NOMO-1 (cell line): ENCODE measurements at regions not wholly inside any gene's neighbourhood (a gene's known extent, or its start where the extent isn't known, plus 50 kb on each side); places are given as distances from the start of the nearest gene placed in this dataset.

Experiments used
- DNase-seq, 2 experiments: peaks; one replicate each; lab custom pipeline; 2025; ENCODE audit not compliant: unreplicated experiment in 2 of 2; lab: John Stamatoyannopoulos, UW

DNA sequence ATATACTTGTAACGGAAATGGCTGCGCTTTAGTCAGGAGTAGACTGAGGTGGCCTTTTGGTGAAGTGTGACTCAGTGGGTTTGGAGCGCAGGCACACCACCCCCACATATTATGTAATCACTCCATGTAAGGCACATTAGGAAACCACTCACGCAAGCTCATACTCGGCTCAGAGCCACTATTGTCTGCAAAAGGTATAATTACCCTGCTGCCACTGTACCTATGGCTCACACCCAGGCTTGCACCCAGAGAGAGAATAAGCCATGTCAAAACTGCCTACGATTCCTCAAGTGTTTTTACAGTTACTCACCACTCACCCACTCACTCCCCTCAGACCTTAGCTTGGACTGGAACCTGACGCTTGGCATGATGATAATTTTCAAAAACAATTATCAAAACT lies 611.9 kb upstream of the CCDC54 start:
- no peak for DNase-seq

DNA sequence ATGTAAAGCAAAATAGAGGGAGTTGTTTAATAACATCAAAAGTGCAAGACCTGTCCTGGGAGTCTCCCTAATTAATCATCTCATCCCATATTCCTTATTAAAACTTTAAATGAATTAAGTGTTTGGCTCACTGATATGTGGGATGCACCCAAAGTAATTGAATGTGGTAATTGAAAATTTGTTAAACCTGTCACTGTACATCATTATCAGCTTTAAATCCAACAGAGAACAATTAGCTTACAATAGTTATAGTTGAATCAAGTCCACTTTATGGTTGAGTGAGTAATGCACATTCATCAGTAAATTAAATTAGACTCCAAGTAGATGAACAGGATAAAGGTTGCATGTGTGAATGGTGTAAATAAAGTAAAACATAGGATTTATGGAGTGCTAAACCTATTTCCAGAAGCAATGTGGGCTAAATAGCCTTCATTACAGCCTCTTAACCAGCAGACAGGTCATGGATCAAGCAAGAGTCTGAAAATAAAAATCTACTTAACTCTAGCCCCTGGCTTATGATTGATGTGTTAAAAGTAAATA lies 608.2 kb upstream of the CCDC54 start:
- no peak for DNase-seq

DNA sequence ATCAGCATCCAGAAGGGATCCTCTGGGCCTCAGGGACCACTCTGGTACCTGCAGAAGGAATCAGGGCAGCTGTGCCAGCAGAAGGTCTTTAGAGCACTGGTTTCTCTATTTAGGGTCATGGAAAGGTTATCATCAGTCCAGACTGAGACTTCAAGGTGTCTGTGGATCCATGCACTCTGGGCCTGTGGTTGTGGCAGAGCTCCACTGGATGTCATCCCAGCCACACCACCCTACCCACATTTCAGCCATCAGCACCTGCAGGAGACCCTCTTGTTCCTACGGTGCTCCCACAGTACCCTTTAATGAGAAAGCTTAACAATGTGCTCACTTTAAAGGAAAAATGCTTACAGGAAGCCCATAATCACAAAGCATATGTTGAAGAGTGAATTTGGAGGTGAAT lies 603.4 kb upstream of the CCDC54 start:
- DNase-seq, result no peak

DNA sequence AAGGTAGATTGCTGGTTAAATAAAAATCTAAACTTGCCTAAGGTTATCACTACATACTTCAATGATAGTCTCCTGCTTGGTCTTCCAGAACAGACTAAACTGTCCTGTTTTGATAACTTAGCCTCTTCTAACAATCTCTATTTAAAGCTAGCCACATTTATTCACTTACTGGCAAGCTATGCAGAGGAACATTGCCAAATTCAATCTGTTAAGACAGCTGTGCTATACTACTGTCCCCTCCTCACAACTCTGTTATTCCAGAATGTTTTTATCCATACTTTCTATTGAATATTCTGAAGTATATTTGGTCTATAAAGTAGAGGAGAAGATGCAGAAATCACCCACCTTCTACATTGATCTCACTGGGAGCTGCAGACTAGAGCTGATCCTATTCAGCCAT lies 594.0 kb upstream of the CCDC54 start:
- no peak for DNase-seq

DNA sequence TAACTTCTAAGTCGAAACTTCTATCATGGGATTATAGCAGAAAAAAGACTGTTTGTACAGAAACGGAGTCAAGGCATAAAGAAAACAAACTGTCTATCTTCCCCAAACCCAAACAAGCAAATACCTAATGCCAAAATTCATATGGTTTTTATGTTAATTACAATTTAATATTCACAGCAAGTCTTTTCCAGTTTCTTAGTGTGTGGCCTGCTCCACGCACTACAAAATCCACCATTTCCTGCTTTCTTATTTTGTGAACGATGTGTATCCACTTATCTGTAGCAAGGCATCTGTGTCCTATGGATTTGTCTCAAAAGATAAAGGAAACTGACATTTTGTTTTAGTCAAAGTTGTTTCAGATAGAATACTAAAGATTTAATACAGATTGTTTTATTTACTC lies 588.0 kb upstream of the CCDC54 start:
- DNase-seq, result no peak

DNA sequence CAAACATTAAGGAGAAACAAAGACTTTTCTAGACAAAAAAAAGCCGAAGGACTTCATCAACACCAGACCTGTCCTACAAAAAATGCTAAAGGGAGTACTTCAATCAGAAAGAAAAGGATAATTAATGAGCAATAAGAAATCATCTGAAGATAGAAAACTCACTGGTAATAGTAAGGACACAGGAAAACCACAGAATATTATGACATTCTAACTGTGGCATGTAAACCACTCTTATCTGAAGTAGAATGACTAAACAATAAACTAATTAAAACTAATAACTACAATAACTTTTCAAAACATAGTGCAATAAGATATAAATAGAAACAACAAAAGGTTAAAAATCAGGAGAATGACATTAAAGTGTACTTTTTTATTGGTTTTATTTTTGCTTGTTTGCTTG lies 584.5 kb upstream of the CCDC54 start:
- DNase-seq, result no peak

DNA sequence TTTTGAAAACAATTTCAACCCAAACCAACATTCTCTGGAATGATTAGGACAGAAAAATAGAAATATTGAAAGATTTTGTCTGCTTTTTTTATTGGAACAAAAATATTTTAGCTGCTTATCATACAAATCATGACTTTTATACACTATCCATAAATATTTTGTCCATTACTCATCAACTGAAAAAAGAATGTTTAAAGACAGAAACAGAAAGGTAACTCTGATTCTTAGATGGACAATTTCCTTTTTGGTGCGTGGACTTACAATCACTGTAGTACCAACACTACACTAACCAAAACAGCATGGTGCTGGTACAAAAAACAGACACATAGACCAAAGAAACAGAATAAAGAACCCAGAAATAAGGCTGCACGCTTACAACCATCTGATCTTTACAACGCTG lies 582.8 kb upstream of the CCDC54 start:
- no peak for DNase-seq

DNA sequence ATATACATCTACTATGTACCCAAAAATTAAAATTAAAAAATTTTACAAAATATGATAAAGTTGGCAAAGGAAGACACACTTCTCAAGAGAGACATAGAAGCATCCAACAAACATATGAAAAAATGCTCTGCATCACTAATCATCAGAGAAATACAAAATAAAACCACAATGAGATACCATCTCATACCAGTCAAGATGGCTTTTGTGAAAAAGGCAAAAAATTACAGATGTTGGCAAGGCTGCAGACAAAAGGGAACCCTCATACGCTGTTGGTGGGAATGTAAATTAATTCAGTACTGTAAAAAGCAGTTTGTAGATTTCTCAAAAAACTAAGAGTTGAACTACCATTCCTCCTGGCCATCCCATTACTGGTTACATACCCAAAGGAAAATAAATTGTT lies 581.7 kb upstream of the CCDC54 start:
- DNase-seq, result no peak

DNA sequence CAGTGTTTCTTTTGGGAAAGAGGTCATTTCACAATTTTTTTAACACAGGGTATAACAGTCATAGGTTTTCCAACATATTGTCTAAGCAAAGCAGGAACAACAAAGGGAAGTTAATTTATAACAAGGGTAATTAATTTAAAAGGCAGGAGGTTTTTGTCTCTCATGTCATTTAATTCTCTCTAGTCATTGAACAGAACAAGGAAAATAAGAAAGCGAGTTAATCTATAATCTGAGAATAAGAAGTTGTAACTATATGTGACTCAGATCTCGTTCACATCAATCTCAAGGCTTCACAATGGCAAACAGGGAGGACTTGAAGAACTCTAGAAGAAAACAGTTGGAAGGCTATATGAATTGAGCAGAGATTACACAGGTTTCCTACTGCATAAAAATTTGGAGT lies 579.8 kb upstream of the CCDC54 start:
- no peak for DNase-seq

DNA sequence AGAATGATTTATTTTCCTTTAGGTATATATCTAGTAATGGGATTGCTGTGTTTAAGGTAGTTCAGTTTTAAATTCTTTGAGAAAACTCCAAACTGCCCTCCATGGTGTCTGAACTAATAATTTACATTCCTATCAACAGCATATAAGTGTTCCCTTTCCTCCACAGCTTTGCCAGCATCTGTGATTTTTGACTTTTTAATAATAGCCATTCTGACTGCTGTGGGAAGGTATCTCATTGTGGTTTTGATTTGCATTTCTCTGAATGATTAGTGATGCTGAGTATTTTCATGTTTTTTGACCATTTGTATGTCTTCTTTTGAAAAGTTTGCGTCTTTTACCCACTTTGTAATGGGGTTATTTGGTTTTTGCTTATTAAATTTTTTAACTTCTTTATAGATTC lies 571.6 kb upstream of the CCDC54 start:
- DNase-seq, result no peak

DNA sequence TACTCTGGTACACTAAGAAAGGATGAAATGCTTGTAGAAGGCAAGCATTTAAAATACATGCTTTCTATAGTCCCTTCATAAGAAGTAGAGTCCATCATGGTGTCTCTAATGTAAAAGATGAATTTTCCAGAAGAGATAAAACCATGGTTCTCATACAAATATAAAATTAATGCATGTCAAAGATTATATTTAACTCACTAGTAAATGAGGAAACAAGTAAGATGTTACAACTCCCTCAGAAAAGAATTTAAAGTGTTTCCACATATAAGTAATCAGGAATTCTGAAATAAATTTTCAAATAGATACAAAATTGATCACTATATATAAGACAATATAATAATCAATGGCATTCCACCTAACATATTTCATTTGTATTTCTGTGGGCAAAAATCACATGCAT lies 570.3 kb upstream of the CCDC54 start:
- DNase-seq, result no peak

DNA sequence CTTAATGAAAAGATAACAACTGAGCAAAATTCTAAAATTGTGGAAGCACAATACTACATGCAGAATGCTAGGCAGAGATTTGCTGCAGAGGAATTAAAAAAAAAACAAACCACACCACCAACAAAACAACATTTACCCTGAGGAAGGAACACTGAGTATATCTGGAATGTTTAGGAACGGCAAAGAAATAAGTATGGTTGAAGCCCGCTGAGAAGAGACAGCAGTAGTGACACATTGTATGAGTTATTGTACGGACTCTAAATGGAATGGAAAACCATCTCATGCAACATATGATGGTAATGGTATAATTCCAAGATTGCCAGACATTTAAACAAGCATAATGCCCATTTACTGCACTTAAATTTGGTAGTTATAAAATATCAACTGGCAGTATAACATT lies 568.2 kb upstream of the CCDC54 start:
- no peak for DNase-seq

DNA sequence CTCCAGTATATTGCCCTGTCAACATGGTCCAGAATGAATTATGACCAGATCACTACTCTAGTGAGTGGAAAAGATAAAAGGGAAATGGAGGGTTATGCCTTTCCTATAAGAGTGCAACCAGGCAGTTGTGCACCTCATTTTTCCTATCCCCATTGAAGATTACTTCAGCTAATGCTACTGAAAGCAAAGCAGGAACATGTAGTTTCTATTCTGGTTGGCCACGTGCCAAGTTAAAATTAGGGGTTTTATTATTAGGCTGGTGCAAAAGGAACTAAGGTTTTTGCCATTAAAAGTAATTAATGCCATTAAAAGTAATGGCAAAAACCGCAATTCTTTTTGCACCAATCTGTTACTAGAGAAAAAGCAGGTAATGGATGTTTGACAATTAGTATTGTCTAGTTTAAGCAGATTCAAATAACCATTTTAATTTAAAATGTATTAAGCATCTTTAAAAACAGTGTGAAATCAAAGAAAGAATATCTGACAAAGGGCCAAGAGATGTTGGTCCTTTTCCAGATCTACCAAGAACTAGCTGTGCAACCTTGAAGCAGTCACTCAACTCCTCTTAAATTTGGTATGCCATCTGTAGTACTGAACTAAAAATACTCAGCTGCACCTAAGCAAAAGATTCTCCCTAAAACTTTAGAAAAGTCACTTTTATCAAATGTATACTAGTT lies 567.5 kb upstream of the CCDC54 start:
- DNase-seq, result no peak

DNA sequence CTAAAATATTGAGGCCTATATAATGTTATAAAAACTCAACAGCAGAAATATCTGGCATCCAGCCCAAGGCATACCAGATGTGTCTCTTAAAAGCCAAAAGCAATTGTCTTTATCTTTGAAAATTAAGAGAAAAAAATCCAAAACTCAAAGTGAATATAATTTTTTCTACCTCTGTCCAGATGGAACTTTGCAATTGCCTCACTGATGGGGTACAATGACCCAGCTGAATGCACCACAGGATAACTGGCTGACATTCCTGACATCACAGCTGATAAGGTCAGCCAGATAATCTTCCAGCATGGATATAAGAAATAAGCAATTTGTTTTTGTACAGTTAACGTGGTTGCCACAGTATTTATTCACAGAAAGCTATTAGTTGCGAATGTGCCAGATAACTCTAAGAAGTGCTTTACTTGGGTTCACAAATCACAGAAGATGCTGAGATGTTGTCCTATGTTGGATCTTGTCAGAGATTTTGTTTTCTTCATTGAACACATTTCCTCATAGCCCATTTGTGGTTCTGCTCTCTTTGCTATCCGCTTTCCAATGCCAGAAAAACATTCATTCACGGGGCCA lies 566.9 kb upstream of the CCDC54 start:
- DNase-seq, result no peak

DNA sequence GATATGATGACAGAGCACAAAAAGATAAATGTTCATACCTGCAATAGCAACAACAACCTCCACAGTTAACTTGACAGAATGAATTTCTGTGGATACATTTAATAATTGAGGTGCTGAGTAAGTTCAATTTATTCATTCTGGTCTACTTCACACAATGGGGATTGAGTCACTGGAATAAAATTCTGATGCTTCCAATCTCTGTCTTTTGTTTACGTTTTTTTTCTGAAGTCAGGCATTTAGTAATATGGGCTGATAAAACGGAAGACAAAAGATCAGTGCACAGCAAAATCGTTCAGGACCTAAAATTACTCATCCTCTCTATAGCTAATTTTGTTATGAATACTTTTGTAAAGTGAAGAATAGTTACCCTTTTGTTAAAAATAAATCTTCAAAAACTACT lies 565.9 kb upstream of the CCDC54 start:
- no peak for DNase-seq

DNA sequence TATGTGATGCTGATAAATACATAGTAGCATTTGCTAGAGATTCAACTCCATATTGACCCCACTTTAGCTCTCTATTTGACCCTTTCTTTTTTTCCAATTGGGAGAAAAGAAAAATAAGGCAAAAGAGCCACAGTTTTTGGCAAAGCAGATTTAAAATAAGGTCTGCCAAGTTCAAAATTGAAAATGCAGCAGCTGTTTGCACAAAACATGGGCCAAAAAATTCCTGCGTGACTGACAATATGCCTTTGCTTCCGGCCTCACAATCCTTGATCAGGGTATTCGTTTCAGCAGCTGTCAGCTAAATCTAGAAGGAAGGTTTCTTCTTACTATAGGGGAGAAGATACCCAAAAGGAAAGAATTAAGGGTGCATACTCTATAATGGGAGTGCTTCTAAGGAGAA lies 563.5 kb upstream of the CCDC54 start:
- DNase-seq, result no peak

DNA sequence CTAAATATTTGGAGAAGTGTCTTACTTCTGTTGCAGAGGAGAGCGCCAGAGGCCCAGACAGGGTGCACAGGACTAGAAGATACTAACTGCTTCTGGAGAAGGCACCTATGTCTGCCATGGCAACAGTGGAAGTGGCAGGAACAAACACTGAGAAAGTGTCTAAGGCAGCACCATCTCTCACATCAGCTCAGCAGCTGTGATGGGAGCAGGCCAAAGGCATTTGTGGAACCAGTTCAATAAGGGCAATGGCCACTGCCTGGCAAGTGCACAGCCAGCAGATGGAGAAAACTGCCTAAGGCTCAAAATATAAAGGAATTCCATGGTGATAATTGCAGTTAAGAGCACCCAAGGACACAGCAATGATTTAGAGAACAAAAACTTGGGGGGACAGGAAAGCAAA lies 563.0 kb upstream of the CCDC54 start:
- DNase-seq, result no peak

DNA sequence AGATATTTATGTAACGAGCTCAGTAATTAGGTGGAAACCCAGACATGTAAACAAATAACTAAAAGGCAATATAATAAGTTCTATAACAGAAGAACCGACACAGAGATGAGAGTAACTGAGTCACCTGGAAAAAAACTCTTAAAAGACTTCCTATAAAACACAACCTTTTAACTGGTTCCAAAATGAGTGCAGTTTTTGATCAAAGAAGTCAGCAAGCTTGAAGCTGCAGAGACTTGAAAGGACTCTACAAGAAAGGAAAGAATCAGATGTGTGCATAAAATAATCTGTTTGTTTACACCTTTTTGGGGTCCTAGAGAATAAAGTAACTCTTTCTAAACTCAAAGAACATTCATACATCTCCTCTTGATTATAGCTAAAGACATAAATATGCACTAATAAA lies 560.4 kb upstream of the CCDC54 start:
- DNase-seq, result no peak

DNA sequence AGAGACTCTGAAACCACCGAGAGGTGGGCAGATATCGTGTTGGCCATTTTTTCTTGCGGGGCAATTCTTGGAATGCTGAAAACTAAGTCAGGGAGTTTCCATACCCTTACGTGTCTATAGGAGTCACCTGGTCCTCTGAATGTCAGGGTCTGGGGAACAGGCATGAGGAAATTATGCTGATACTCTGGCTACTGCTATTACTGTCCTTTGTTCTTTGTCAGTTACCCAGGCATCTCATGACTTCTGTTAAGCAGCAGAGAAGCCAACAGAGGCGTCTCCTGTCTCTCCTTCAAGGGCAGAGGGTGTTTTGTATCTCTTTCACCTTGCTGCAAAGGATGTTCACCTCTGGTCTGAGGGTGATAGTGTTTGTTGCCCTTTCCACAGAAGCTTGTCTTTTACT lies 559.5 kb upstream of the CCDC54 start:
- DNase-seq, result no peak

DNA sequence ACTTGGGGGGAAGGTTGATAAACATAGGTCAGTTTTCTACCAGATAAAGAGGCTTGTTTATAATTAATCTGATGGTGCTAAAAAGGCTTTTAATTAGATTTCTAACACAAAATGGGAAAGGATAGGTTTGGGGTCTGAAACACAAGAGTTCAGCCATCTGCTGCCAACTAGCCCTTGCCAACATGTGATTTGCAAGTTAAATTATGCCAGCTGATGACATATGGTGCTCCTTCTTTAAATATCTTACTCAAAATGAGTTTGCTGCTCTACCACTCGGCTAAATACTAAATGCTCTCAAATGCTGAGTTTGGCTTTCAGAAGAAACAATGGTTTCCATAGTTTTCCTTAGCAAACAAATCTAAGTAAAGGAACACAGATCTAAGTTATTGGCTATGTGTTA lies 557.8 kb upstream of the CCDC54 start:
- no peak for DNase-seq

DNA sequence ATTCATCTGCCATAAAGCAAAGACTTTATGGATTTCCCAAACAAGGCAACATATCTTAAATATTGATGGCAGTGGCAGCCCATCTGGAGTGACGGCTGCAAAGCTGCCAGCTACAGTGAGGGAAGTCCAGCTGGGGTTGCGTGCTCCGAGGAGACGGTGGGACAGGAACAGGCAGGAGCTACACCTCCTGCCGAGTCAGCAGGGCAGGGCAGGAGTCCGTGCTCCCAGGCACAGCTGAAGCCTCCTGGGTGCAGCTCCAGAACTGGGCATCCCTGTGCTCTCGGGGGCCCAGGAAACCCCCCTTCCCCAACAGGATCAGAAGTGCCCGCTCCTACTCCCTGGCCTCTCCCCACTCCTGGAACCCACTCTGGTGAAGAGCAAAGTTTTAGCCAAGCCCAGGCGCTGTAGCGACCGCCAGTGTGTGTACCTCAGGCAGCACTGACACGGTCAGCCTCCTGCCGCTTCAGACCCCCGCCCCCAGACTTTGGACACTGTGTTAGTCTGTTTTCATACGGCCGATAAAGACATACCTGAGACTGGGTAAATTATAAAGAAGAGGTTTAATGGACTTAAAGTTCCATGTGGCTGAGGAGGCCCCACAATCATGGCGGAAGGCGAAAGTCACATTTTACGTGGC lies 556.4 kb upstream of the CCDC54 start:
- DNase-seq, result no peak

DNA sequence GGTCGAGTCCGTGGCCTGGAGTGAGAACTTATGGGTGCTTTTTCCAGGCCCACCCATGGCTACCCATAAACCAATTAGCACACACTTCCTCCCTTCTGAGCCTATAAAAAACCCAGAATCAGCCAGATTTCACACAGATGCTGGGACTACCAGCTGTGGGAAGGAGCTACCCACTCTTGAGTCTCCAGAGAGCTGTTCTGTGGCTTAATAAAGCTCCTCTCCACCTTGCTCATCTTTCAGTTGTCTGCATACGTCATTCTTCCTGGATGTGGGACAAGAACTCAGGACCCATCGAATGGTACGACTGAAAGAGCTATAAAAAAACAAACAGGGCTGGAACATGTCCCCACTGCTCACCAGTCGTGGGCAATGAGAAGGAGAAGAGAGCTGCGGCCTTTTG lies 555.4 kb upstream of the CCDC54 start:
- DNase-seq, result no peak
